Adrenal gland (tissue), 5 donors: ENCODE measurements at regions not wholly inside any gene's neighbourhood (a gene's known extent, or its start where the extent isn't known, plus 50 kb on each side); places are given as distances from the start of the nearest gene placed in this dataset.

ENCODE experiments used
- POLR2A ChIP-seq, 2 donors: fragments of 450-650 bp; IDR thresholded peaks; one replicate each; pipeline ENCODE4 v1.6.1; 2017; ENCODE audit warnings: antibody characterized with exemption in 2 of 2, mild to moderate bottlenecking in 2 of 2, moderate library complexity in 1 of 2
- TF ChIP-seq, protein P1 (sequence below), 6 experiments: fragments of 450-650 bp in 4 of 6; fragments of 200-600 bp in 2 of 6; sonication (generic) in 1 of 6; IDR thresholded peaks; 1 replicate in 5 of 6; 2 replicates in 1 of 6; pipeline versions ENCODE4 v1.5.1 to v1.8.0; 2016 to 2021; ENCODE audit warnings: antibody characterized with exemption in 6 of 6, mild to moderate bottlenecking in 2 of 6, moderate library complexity in 1 of 6
- donor health status: DM: no; HTN: no; CAD: no.

- TF ChIP-seq POLR2A (IDR thresholded peaks at IDR 0.05): no peak
- TF ChIP-seq, protein P1, sequence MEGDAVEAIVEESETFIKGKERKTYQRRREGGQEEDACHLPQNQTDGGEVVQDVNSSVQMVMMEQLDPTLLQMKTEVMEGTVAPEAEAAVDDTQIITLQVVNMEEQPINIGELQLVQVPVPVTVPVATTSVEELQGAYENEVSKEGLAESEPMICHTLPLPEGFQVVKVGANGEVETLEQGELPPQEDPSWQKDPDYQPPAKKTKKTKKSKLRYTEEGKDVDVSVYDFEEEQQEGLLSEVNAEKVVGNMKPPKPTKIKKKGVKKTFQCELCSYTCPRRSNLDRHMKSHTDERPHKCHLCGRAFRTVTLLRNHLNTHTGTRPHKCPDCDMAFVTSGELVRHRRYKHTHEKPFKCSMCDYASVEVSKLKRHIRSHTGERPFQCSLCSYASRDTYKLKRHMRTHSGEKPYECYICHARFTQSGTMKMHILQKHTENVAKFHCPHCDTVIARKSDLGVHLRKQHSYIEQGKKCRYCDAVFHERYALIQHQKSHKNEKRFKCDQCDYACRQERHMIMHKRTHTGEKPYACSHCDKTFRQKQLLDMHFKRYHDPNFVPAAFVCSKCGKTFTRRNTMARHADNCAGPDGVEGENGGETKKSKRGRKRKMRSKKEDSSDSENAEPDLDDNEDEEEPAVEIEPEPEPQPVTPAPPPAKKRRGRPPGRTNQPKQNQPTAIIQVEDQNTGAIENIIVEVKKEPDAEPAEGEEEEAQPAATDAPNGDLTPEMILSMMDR (IDR thresholded peaks at IDR 0.05): no peak
Observed at GRCh38 chr3:8020047-8020841, 481.4 kb upstream of the LMCD1 start.
